ENCODE measurements at regions not wholly inside any gene's neighbourhood (a gene's known extent, or its start where the extent isn't known, plus 50 kb on each side); places are given as distances from the start of the nearest gene placed in this dataset.

GRCh38 chr9:96034553-96035122 is 159.1 kb downstream of the ERCC6L2 start:
- H3K4me3 ChIP-seq (ENCODE audit: low read depth, low read length) = no peak overlapping the region
- TF ChIP-seq CTCF (IDR thresholded peaks at IDR 0.05; ENCODE audit: low read depth, low read length, missing control alignments) = no peak
- DNase-seq (ENCODE audit: low read depth) = no peak

GRCh38 chr9:96033896-96034295 is 158.4 kb downstream of the ERCC6L2 start:
- no peak for TF ChIP-seq CTCF (IDR thresholded peaks at IDR 0.05; ENCODE audit: low read depth, low read length, missing control alignments)
- DNase-seq (ENCODE audit: low read depth) = no peak
- no peak overlapping the region for H3K4me3 ChIP-seq (ENCODE audit: low read depth, low read length)

GRCh38 chr9:96031916-96032534 is 156.5 kb downstream of the ERCC6L2 start:
- no peak overlapping the region for H3K4me3 ChIP-seq (ENCODE audit: low read depth, low read length)
- TF ChIP-seq CTCF (IDR thresholded peaks at IDR 0.05; ENCODE audit: low read depth, low read length, missing control alignments) = no peak
- DNase-seq (ENCODE audit: low read depth) = no peak

- H3K4me3 ChIP-seq (ENCODE audit: low read depth, low read length) = no peak overlapping the region
- no peak for TF ChIP-seq CTCF (IDR thresholded peaks at IDR 0.05; ENCODE audit: low read depth, low read length, missing control alignments)
- no peak for DNase-seq (ENCODE audit: low read depth)
Observed at GRCh38 chr9:96031366-96031824, 155.9 kb downstream of the ERCC6L2 start.

- H3K4me3 ChIP-seq (ENCODE audit: low read depth, low read length) = no peak overlapping the region
- DNase-seq (ENCODE audit: low read depth) = no peak
- TF ChIP-seq CTCF (IDR thresholded peaks at IDR 0.05; ENCODE audit: low read depth, low read length, missing control alignments) = no peak
Observed at GRCh38 chr9:96029722-96030530, 154.4 kb downstream of the ERCC6L2 start.

- no peak overlapping the region for H3K4me3 ChIP-seq (ENCODE audit: low read depth, low read length)
- no peak for DNase-seq (ENCODE audit: low read depth)
- TF ChIP-seq CTCF (IDR thresholded peaks at IDR 0.05; ENCODE audit: low read depth, low read length, missing control alignments) = no peak
Observed at GRCh38 chr9:96027251-96028131, 152.0 kb downstream of the ERCC6L2 start.
